ENCODE measurements at regions not wholly inside any gene's neighbourhood (a gene's known extent, or its start where the extent isn't known, plus 50 kb on each side); places are given as distances from the start of the nearest gene placed in this dataset.

- TF ChIP-seq ZNF211 (tag by site-specific recombination; IDR thresholded peaks at IDR 0.05; ENCODE audit: low read depth) (no peak), ZNF518A (tag by site-specific recombination; conservative IDR thresholded peaks at IDR 0.05; ENCODE audit: low read depth) (0 out of 2 replicates have a peak, but pooled peaks have one; percentile 17), ZNF792 (tag by site-specific recombination; IDR thresholded peaks at IDR 0.05) (no peak), ZNF362 (tag by site-specific recombination; IDR thresholded peaks at IDR 0.05) (peak; percentile 73; the same call in 1 of the 2 replicates), ZNF529 (tag by site-specific recombination; IDR thresholded peaks at IDR 0.05; ENCODE audit: insufficient replicate concordance) (peak; percentile 24), ZBTB17 (tag by site-specific recombination; IDR thresholded peaks at IDR 0.05) (peak; percentile 71), ZNF629 (tag by site-specific recombination; IDR thresholded peaks at IDR 0.05) (peak; percentile 93), ZBTB10 (tag by site-specific recombination; IDR thresholded peaks at IDR 0.05) (no peak), ZXDB (tag by site-specific recombination; IDR thresholded peaks at IDR 0.05) (peak; percentile 93), ZNF48 (tag by site-specific recombination; IDR thresholded peaks at IDR 0.05) (no peak), ZSCAN18 (tag by site-specific recombination; IDR thresholded peaks at IDR 0.05) (peak; percentile 86), ZNF391 (tag by site-specific recombination; IDR thresholded peaks at IDR 0.05; ENCODE audit: borderline replicate concordance, low read depth) (peak; percentile 89), ZNF324 (tag by site-specific recombination; IDR thresholded peaks at IDR 0.05) (peak; percentile 87), ZBTB8A (tag by site-specific recombination; IDR thresholded peaks at IDR 0.05) (peak; percentile 51), ZNF513 (tag by site-specific recombination; IDR thresholded peaks at IDR 0.05) (peak; percentile 59), FEZF1 (tag by site-specific recombination; IDR thresholded peaks at IDR 0.05) (peak; percentile 97), BCL11A (tag by site-specific recombination; IDR thresholded peaks at IDR 0.05; ENCODE audit: low read depth) (peak; percentile 88), ZNF645 (tag by site-specific recombination; IDR thresholded peaks at IDR 0.05) (peak; percentile 88; the same call in 1 of the 2 replicates), SCRT2 (tag by site-specific recombination; IDR thresholded peaks at IDR 0.05) (peak; percentile 62; the same call in 1 of the 2 replicates), ZBTB20 (tag by site-specific recombination; IDR thresholded peaks at IDR 0.05) (no peak), ZNF664 (tag by site-specific recombination; IDR thresholded peaks at IDR 0.05) (0 out of 2 replicates have a peak, but pooled peaks have one; percentile 40), ZNF501 (tag by site-specific recombination; IDR thresholded peaks at IDR 0.05) (peak; percentile 92)
These were observed 139.6 kb downstream of the RASEF start (continued) for GRCh38 chr9:82923092-82923911.
